HepG2 (cell line): ENCODE measurements at regions not wholly inside any gene's neighbourhood (a gene's known extent, or its start where the extent isn't known, plus 50 kb on each side); places are given as distances from the start of the nearest gene placed in this dataset.

Source experiments
- ATAC-seq: fragments of 200-7000 bp; cut with Tn5 transposase; 3 replicates; pipeline ENCODE4 v1.9.1; 2020; ENCODE audit warnings: mild to moderate bottlenecking, moderate library complexity
- BruUV-seq: library from RNA; stranded (reverse); fragments of 400-500 nt; replicated peaks from 2 replicates; lab custom pipeline; 2021; lab: Mats Ljungman, UMichigan
- CTCF ChIA-PET: fragments of 300-600 bp; formaldehyde crosslinking; extraction: SDS; loops from one replicate; lab custom pipeline; 2021; ENCODE audit warnings: low total read pairs, inconsistent platforms, low intra/inter-chr PET ratio; lab: Yijun Ruan, JAX
- POLR2A ChIA-PET: fragments of 350-600 bp; sonication (Branson Sonifier 250); formaldehyde crosslinking; loops from one replicate; lab custom pipeline; 2020; ENCODE audit warnings: antibody characterized with exemption, inconsistent platforms; lab: Yijun Ruan, JAX
- DNase-seq: peaks from one replicate; pipeline ENCODE4 v3.0.0-alpha.2; 2015; ENCODE audit warnings: low spot score
- FAIRE-seq: peaks from 3 replicates; lab custom pipeline; 2011; peaks lifted over from hg19 to GRCh38; lab: Jason Lieb, UNC
- H2AFZ ChIP-seq: one replicate; pipeline ENCODE4 v1.6.1; 2011; ENCODE audit warnings: low read length, inconsistent platforms
- H3K27ac ChIP-seq: fragments of 300-600 bp; 3 replicates; pipeline ENCODE4 v1.8.0; 2011; ENCODE audit warnings: mixed run types, mild to moderate bottlenecking, mixed read lengths, low read length, inconsistent platforms; ENCODE audit not compliant: insufficient read depth; ENCODE audit errors: extremely low read length
- H3K27me3 ChIP-seq, 2 experiments: fragments of 200-600 bp in 1 of 2; 2 replicates in 1 of 2; 3 replicates in 1 of 2; pipeline versions ENCODE4 v1.6.0 to v1.8.0; 2011; ENCODE audit warnings: low read length in 2 of 2, mild to moderate bottlenecking in 2 of 2, moderate library complexity in 2 of 2, inconsistent platforms in 1 of 2; ENCODE audit not compliant: insufficient read depth in 2 of 2, control insufficient read depth in 1 of 2
- H3K36me3 ChIP-seq, 2 experiments: fragments of 200-600 bp in 1 of 2; replicated peaks in 1 of 2; 2 replicates in 1 of 2; 3 replicates in 1 of 2; pipeline versions ENCODE4 v1.5.1 to v1.8.0; 2011; ENCODE audit warnings: low read length in 2 of 2, inconsistent platforms in 1 of 2; ENCODE audit not compliant: insufficient read depth in 2 of 2, control insufficient read depth in 1 of 2
- H3K4me1 ChIP-seq: 2 replicates; pipeline ENCODE4 v1.5.1; 2012; ENCODE audit warnings: low read length, inconsistent platforms; ENCODE audit not compliant: insufficient read depth
- H3K4me2 ChIP-seq: 2 replicates; pipeline ENCODE4 v1.6.0; 2011; ENCODE audit warnings: low read depth, low read length, inconsistent platforms
- H3K4me3 ChIP-seq, 3 experiments: fragments of 200-600 bp in 1 of 3; sonication (generic), shearing (Covaris generic) in 1 of 3; replicated peaks in 1 of 3; 2 replicates each; pipeline ENCODE4 v1.5.1; 2011 to 2016; ENCODE audit warnings: low read length in 3 of 3, inconsistent platforms in 2 of 3, low read depth in 2 of 3, mild to moderate bottlenecking in 2 of 3, control low read depth in 1 of 3, mixed read lengths in 1 of 3; ENCODE audit not compliant: insufficient read depth in 1 of 3
- H3K79me2 ChIP-seq: one replicate; pipeline ENCODE4 v1.6.1; 2011; ENCODE audit warnings: low read length, inconsistent platforms; ENCODE audit not compliant: insufficient read depth
- H3K9ac ChIP-seq: 2 replicates; pipeline ENCODE4 v1.6.0; 2011; ENCODE audit warnings: mild to moderate bottlenecking, low read depth, low read length, inconsistent platforms; ENCODE audit not compliant: insufficient read depth
- H3K9me3 ChIP-seq: 2 replicates; pipeline ENCODE4 v1.5.1; 2012; ENCODE audit warnings: mild to moderate bottlenecking, low read length
- H4K20me1 ChIP-seq: 2 replicates; pipeline ENCODE4 v1.6.0; 2011; ENCODE audit warnings: inconsistent platforms, mild to moderate bottlenecking, low read length, moderate library complexity; ENCODE audit not compliant: insufficient read depth
- CSRNP1 ChIP-seq: sonication (generic); formaldehyde crosslinking; IDR thresholded peaks from 2 replicates; pipeline ENCODE4 v1.8.1; 2023; ENCODE audit warnings: mild to moderate bottlenecking, missing genetic modification reagents
- DZIP1 ChIP-seq: sonication (generic); formaldehyde crosslinking; IDR thresholded peaks from 2 replicates; pipeline ENCODE4 v1.5.0; 2020; ENCODE audit warnings: mild to moderate bottlenecking, missing genetic modification reagents
- GATAD1 ChIP-seq: IDR thresholded peaks from 2 replicates; pipeline ENCODE4 v1.6.1; 2016; ENCODE audit warnings: missing genetic modification reagents, missing compliant biosample characterization
- HNF4G ChIP-seq, 2 experiments: sonication (generic) in 1 of 2; formaldehyde crosslinking in 1 of 2; IDR thresholded peaks; 2 replicates each; pipeline versions ENCODE4 v1.4.0 to v1.6.1; 2011 to 2020; ENCODE audit warnings: borderline replicate concordance in 2 of 2, low read depth in 2 of 2, mild to moderate bottlenecking in 2 of 2, low read length in 1 of 2, missing genetic modification reagents in 1 of 2, moderate library complexity in 1 of 2
- MED1 ChIP-seq: sonication (generic); formaldehyde crosslinking; IDR thresholded peaks from 2 replicates; pipeline ENCODE4 v1.4.0; 2020; ENCODE audit warnings: missing genetic modification reagents
- NFYB ChIP-seq: sonication (generic); formaldehyde crosslinking; IDR thresholded peaks from 2 replicates; pipeline ENCODE4 v1.4.0; 2020; ENCODE audit warnings: missing genetic modification reagents
- NR2C2 ChIP-seq: sonication (generic); formaldehyde crosslinking; IDR thresholded peaks from 2 replicates; pipeline ENCODE4 v1.4.0; 2020; ENCODE audit warnings: missing genetic modification reagents, mild to moderate bottlenecking, moderate library complexity, borderline replicate concordance
- SETDB1 ChIP-seq: sonication (generic); formaldehyde crosslinking; IDR thresholded peaks from 2 replicates; pipeline ENCODE4 v1.5.1; 2020; ENCODE audit warnings: missing genetic modification reagents, mild to moderate bottlenecking, borderline replicate concordance
- SSRP1 ChIP-seq: IDR thresholded peaks from 2 replicates; pipeline ENCODE4 v1.6.1; 2016; ENCODE audit warnings: control low read depth
- TRIM24 ChIP-seq: sonication (generic); formaldehyde crosslinking; IDR thresholded peaks from 2 replicates; pipeline ENCODE4 v1.8.0; 2022; ENCODE audit warnings: mild to moderate bottlenecking, missing genetic modification reagents
- ZBTB34 ChIP-seq: sonication (generic); formaldehyde crosslinking; IDR thresholded peaks from 2 replicates; pipeline ENCODE4 v1.8.0; 2022; ENCODE audit warnings: mild to moderate bottlenecking, missing genetic modification reagents
- ZFY ChIP-seq: sonication (generic); formaldehyde crosslinking; IDR thresholded peaks from 2 replicates; pipeline ENCODE4 v1.4.0; 2020; ENCODE audit warnings: missing genetic modification reagents
- ZNF784 ChIP-seq: sonication (generic); formaldehyde crosslinking; IDR thresholded peaks from 2 replicates; pipeline ENCODE4 v1.5.1; 2020; ENCODE audit warnings: missing genetic modification reagents, mild to moderate bottlenecking, borderline replicate concordance
- WGBS: methylation state at CpG from one replicate; pipeline ENCODE4 v1.1.6; 2017; ENCODE audit warnings: low lambda C conversion rate; 5-methylcytosine and 5-hydroxymethylcytosine counted together
- in situ Hi-C: cut with HindIII; loops from 2 replicates; pipeline ENCODE4 v1.10.0; 2017; ENCODE audit warnings: low pct_unique_long_range_greater_than_20kb; ENCODE audit not compliant: extremely low pct_ligation_motif_present
- intact Hi-C: fragments of 100-400 bp; cut with micrococcal nuclease; formaldehyde crosslinking; loops from one replicate; pipeline ENCODE4 v1.10.0; 2022; ENCODE audit not compliant: unreplicated experiment
- TF ChIP-seq, protein P1 (sequence below): sonication (generic); formaldehyde crosslinking; IDR thresholded peaks from 2 replicates; pipeline ENCODE4 v1.8.1; 2023; ENCODE audit warnings: mild to moderate bottlenecking, inconsistent platforms, moderate library complexity, missing genetic modification reagents, borderline replicate concordance

GRCh38 chr7:46707973-46708372 is 786.9 kb upstream of the IGFBP3 start (continued):
- no peak for TF ChIP-seq DZIP1 (CRISPR knock-in tag)
- no peak for TF ChIP-seq NFYB (CRISPR knock-in tag)
- TF ChIP-seq SSRP1 (CRISPR knock-in tag): no peak
- no peak for TF ChIP-seq GATAD1 (CRISPR knock-in tag)
- no peak for TF ChIP-seq NR2C2 (CRISPR knock-in tag)
- TF ChIP-seq ZBTB34: no peak
- TF ChIP-seq TRIM24 (CRISPR knock-in tag): no peak

GRCh38 chr7:46705386-46706255 is 784.5 kb upstream of the IGFBP3 start:
- CTCF ChIA-PET: no interaction called here
- TF ChIP-seq ZFY (CRISPR knock-in tag) (no peak), ZNF784 (no peak), HNF4G (IDR thresholded peaks at IDR 0.05; ENCODE audit: borderline replicate concordance, low read depth, low read length) (no peak), HNF4G (CRISPR knock-in tag; IDR thresholded peaks at IDR 0.05; ENCODE audit: borderline replicate concordance, low read depth) (no peak), SETDB1 (CRISPR knock-in tag) (no peak), MED1 (no peak), CSRNP1 (CRISPR knock-in tag) (no peak)
- TF ChIP-seq, protein P1, sequence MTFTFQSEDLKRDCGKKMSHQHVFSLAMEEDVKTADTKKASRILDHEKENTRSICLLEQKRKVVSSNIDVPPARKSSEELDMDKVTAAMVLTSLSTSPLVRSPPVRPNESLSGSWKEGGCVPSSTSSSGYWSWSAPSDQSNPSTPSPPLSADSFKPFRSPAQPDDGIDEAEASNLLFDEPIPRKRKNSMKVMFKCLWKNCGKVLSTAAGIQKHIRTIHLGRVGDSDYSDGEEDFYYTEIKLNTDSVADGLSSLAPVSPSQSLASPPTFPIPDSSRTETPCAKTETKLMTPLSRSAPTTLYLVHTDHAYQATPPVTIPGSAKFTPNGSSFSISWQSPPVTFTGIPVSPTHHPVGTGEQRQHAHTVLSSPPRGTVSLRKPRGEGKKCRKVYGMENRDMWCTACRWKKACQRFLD (CRISPR knock-in tag): no peak

More at GRCh38 chr7:46705386-46706255, 784.5 kb upstream of the IGFBP3 start:
- no peak overlapping the region for H3K27ac ChIP-seq
- intact Hi-C loops (no loop called here), in situ Hi-C loops (no loop called here)
- no peaks in the 10 kb centered on the region for H3K79me2 ChIP-seq
- H3K27me3 ChIP-seq: no peaks in the 10 kb centered on the region
- H4K20me1 ChIP-seq: no peaks in the 10 kb centered on the region
- POLR2A ChIA-PET: no interaction called here
- no peak overlapping the region for H3K4me3 ChIP-seq
- WGBS: 20% methylated on average over 7 of the region's 7 CpGs
- no peaks in the 10 kb centered on the region for H3K9me3 ChIP-seq
- no peaks in the 10 kb centered on the region for H3K36me3 ChIP-seq
- no peak overlapping the region for H2AFZ ChIP-seq
- no peak for FAIRE-seq
- H3K4me1 ChIP-seq: no peaks in the 10 kb centered on the region
- H3K9ac ChIP-seq: no peak overlapping the region
- ATAC-seq: no peak
- no peak overlapping the region for H3K4me2 ChIP-seq
- DNase-seq: no peak
- BruUV-seq: no TSS peak
